H9 (cell line): ENCODE measurements at regions not wholly inside any gene's neighbourhood (a gene's known extent, or its start where the extent isn't known, plus 50 kb on each side); places are given as distances from the start of the nearest gene placed in this dataset.

Experiments used
- DNase-seq: peaks from one replicate; pipeline ENCODE4 v3.0.0-alpha.2; 2017
- H2AFZ ChIP-seq: one replicate; pipeline ENCODE4 v1.6.1; 2013; ENCODE audit warnings: mild to moderate bottlenecking, low read length, control low read depth, moderate library complexity
- H2AK5ac ChIP-seq: 2 replicates; pipeline ENCODE4 v1.6.1; 2013; ENCODE audit warnings: low read length, control low read depth, mixed read lengths; ENCODE audit not compliant: insufficient read length
- H2BK120ac ChIP-seq: one replicate; pipeline ENCODE4 v1.6.1; 2013; ENCODE audit warnings: low read depth, mild to moderate bottlenecking, low read length, control low read depth, inconsistent platforms; ENCODE audit not compliant: poor library complexity, severe bottlenecking
- H2BK12ac ChIP-seq: 2 replicates; pipeline ENCODE4 v1.6.1; 2013; ENCODE audit warnings: low read length, control low read depth, mixed read lengths, low read depth; ENCODE audit not compliant: insufficient read length
- H2BK15ac ChIP-seq: 2 replicates; pipeline ENCODE4 v1.6.1; 2013; ENCODE audit warnings: low read depth, low read length, control low read depth
- H2BK20ac ChIP-seq: one replicate; pipeline ENCODE4 v1.6.1; 2013; ENCODE audit warnings: low read depth, mild to moderate bottlenecking, low read length, control low read depth, inconsistent platforms; ENCODE audit not compliant: poor library complexity, severe bottlenecking
- H2BK5ac ChIP-seq: 2 replicates; pipeline ENCODE4 v1.6.1; 2013; ENCODE audit warnings: low read length, control low read depth, mixed read lengths; ENCODE audit not compliant: insufficient read length
- H3K14ac ChIP-seq: 2 replicates; pipeline ENCODE4 v1.6.1; 2013; ENCODE audit warnings: low read length, control low read depth; ENCODE audit not compliant: insufficient read depth
- H3K18ac ChIP-seq: 2 replicates; pipeline ENCODE4 v1.6.1; 2013; ENCODE audit warnings: low read depth, mild to moderate bottlenecking, mixed read lengths, low read length, control low read depth; ENCODE audit not compliant: insufficient read length
- H3K23ac ChIP-seq: 2 replicates; pipeline ENCODE4 v1.6.1; 2013; ENCODE audit warnings: low read length, control low read depth, mixed read lengths, low read depth; ENCODE audit not compliant: insufficient read length
- H3K23me2 ChIP-seq: 2 replicates; pipeline ENCODE4 v1.6.1; 2013; ENCODE audit warnings: low read depth, mild to moderate bottlenecking, mixed read lengths, low read length, control low read depth; ENCODE audit not compliant: insufficient read length, poor library complexity, severe bottlenecking
- H3K27ac ChIP-seq: 2 replicates; pipeline ENCODE4 v1.5.1; 2013; ENCODE audit warnings: low read length, control low read depth, mixed read lengths, low read depth; ENCODE audit not compliant: insufficient read length
- H3K27me3 ChIP-seq: 2 replicates; pipeline ENCODE4 v1.6.1; 2013; ENCODE audit warnings: low read length, control low read depth, inconsistent platforms; ENCODE audit not compliant: insufficient read depth
- H3K4ac ChIP-seq: 2 replicates; pipeline ENCODE4 v1.6.1; 2013; ENCODE audit warnings: low read depth, mild to moderate bottlenecking, control low read depth, inconsistent platforms, low read length, moderate library complexity
- H3K4me1 ChIP-seq: 2 replicates; pipeline ENCODE4 v1.6.1; 2013; ENCODE audit warnings: low read length, control low read depth, inconsistent platforms; ENCODE audit not compliant: insufficient read depth
- H3K4me2 ChIP-seq: 2 replicates; pipeline ENCODE4 v1.6.1; 2013; ENCODE audit warnings: low read length, control low read depth, mixed read lengths; ENCODE audit not compliant: insufficient read length, insufficient read depth
- H3K56ac ChIP-seq: 2 replicates; pipeline ENCODE4 v1.6.1; 2013; ENCODE audit warnings: low read depth, mild to moderate bottlenecking, mixed read lengths, low read length, control low read depth; ENCODE audit not compliant: insufficient read length
- H3K79me1 ChIP-seq: 2 replicates; pipeline ENCODE4 v1.6.1; 2013; ENCODE audit warnings: low read depth, mild to moderate bottlenecking, moderate library complexity, low read length, control low read depth, inconsistent platforms; ENCODE audit not compliant: insufficient read depth, poor library complexity, severe bottlenecking
- H3K79me2 ChIP-seq: 2 replicates; pipeline ENCODE4 v1.6.1; 2013; ENCODE audit warnings: low read length, control low read depth, inconsistent platforms; ENCODE audit not compliant: insufficient read depth
- H3K9ac ChIP-seq: 2 replicates; pipeline ENCODE4 v1.6.1; 2013; ENCODE audit warnings: low read length, control low read depth, mixed read lengths; ENCODE audit not compliant: insufficient read length; ENCODE audit errors: extremely low read depth
- H3K9me3 ChIP-seq: one replicate; pipeline ENCODE4 v1.6.1; 2013; ENCODE audit warnings: low read depth, low read length, inconsistent platforms; ENCODE audit not compliant: control insufficient read depth
- H3T11ph ChIP-seq: one replicate; pipeline ENCODE4 v1.6.1; 2013; ENCODE audit warnings: mild to moderate bottlenecking, low read length, control low read depth, inconsistent platforms
- H4K20me1 ChIP-seq: one replicate; pipeline ENCODE4 v1.6.1; 2013; ENCODE audit not compliant: control insufficient read depth, insufficient read length, insufficient read depth
- H4K5ac ChIP-seq: 2 replicates; pipeline ENCODE4 v1.6.1; 2013; ENCODE audit warnings: low read depth, mild to moderate bottlenecking, mixed read lengths, low read length, control low read depth; ENCODE audit not compliant: insufficient read length
- H4K8ac ChIP-seq: replicated peaks from 2 replicates; pipeline ENCODE4 v1.6.1; 2013; ENCODE audit warnings: low read length, control low read depth, mixed read lengths, low read depth; ENCODE audit not compliant: insufficient read length
- H4K91ac ChIP-seq: 2 replicates; pipeline ENCODE4 v1.6.1; 2013; ENCODE audit warnings: low read depth, mild to moderate bottlenecking, moderate library complexity, mixed read lengths, low read length, control low read depth; ENCODE audit not compliant: insufficient read length
- H3K27ac Mint-ChIP-seq, 3 experiments: 2 replicates in 2 of 3; 3 replicates in 1 of 3; pipeline ENCODE4 v1.8.0; 2020 to 2021; ENCODE audit warnings: mixed read lengths in 3 of 3, mild to moderate bottlenecking in 1 of 3, moderate library complexity in 1 of 3
- H3K27me3 Mint-ChIP-seq: 2 replicates; pipeline ENCODE4 v1.8.0; 2021; ENCODE audit warnings: low read depth, mild to moderate bottlenecking, moderate library complexity, mixed read lengths
- H3K36me3 Mint-ChIP-seq, 3 experiments: 2 replicates in 2 of 3; 3 replicates in 1 of 3; pipeline ENCODE4 v1.8.0; 2020 to 2021; ENCODE audit warnings: low read depth in 3 of 3, mixed read lengths in 3 of 3; ENCODE audit not compliant: insufficient read depth in 1 of 3
- H3K4me1 Mint-ChIP-seq, 2 experiments: 2 replicates each; pipeline ENCODE4 v1.8.0; 2020; ENCODE audit warnings: mixed read lengths in 2 of 2
- H3K4me3 Mint-ChIP-seq, 2 experiments: 2 replicates in 1 of 2; 3 replicates in 1 of 2; pipeline ENCODE4 v1.8.0; 2020 to 2021; ENCODE audit warnings: mild to moderate bottlenecking in 2 of 2, mixed read lengths in 2 of 2, moderate library complexity in 1 of 2
- H3K9me3 Mint-ChIP-seq, 2 experiments: 2 replicates in 1 of 2; 3 replicates in 1 of 2; pipeline ENCODE4 v1.8.0; 2020; ENCODE audit warnings: mild to moderate bottlenecking in 2 of 2, mixed read lengths in 2 of 2, moderate library complexity in 1 of 2
- WGBS: extraction: QIAGEN DNeasy Blood & Tissue Kit; methylation state at CpG from one replicate; pipeline ENCODE4 v1.1.7; 2013; ENCODE audit warnings: missing lambda C conversion rate, low lambda C conversion rate, mixed read lengths; ENCODE audit not compliant: insufficient read length; ENCODE audit errors: extremely low coverage; 5-methylcytosine and 5-hydroxymethylcytosine counted together
- TF ChIP-seq, protein P1 (sequence below): fragments of 200-600 bp; sonication (generic); conservative IDR thresholded peaks from 3 replicates; pipeline ENCODE4 v1.8.0; 2021; ENCODE audit warnings: antibody characterized with exemption, mild to moderate bottlenecking

DNA sequence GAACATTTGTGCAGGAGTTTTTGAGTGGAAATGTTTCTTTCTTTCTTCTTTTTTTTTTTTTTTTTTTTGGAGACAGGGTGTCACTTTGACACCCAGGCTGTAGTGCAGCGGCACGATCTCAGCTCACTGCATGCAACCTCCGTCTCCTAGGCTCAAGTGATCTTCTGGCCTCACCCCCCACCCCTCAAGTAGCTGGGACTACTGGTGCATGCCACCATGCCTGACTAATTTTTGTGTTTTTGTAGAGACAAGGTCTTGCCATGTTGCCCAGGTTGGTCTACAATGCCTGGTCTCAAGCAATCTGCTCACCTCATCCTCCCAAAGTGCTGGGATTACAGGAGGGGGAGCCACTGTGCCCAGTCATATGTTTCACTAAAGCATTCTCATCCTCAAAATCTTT lies 69.2 kb upstream of the BCAT1 start:
- Histone ChIP-seq H3K79me1 (no peaks in the 10 kb centered on the region), H4K20me1 (no peaks in the 10 kb centered on the region), H2BK120ac (no peak overlapping the region), H3K4me2 (no peak overlapping the region), H4K5ac (no peak overlapping the region), H3K4ac (no peak overlapping the region), H3K79me2 (no peaks in the 10 kb centered on the region), H3K9me3 (no peaks in the 10 kb centered on the region), H3K23ac (no peak overlapping the region), H2BK20ac (no peak overlapping the region), H2AFZ (no peak overlapping the region), H2BK5ac (no peak overlapping the region), H3K56ac (no peak overlapping the region), H2AK5ac (no peak overlapping the region), H3K18ac (no peak overlapping the region), H3T11ph (no peak overlapping the region), H3K4me1 (no peaks in the 10 kb centered on the region), H3K14ac (no peak overlapping the region), H3K9ac (no peak overlapping the region), H3K23me2 (no peaks in the 10 kb centered on the region), H2BK12ac (no peak overlapping the region), H2BK15ac (no peak overlapping the region), H4K91ac (no peak overlapping the region), H4K8ac (no peak overlapping the region), H3K27ac (no peak overlapping the region), H3K27me3 (no peaks in the 10 kb centered on the region)
- no CpG with 5 or more reads among the region's 3 CpGs for WGBS
- Mint-ChIP-seq H3K4me1 (no peaks in the 10 kb centered on the region), H3K27me3 (no peaks in the 10 kb centered on the region), H3K9me3 (peaks cover 0 to 5% of the 10 kb centered on the region in 2 experiments; a peak in 2 of 5 replicates), H3K4me3 (no peak overlapping the region), H3K27ac (no peak overlapping the region), H3K36me3 (no peaks in the 10 kb centered on the region; a peak in 2 of 7 replicates)
- TF ChIP-seq, protein P1, sequence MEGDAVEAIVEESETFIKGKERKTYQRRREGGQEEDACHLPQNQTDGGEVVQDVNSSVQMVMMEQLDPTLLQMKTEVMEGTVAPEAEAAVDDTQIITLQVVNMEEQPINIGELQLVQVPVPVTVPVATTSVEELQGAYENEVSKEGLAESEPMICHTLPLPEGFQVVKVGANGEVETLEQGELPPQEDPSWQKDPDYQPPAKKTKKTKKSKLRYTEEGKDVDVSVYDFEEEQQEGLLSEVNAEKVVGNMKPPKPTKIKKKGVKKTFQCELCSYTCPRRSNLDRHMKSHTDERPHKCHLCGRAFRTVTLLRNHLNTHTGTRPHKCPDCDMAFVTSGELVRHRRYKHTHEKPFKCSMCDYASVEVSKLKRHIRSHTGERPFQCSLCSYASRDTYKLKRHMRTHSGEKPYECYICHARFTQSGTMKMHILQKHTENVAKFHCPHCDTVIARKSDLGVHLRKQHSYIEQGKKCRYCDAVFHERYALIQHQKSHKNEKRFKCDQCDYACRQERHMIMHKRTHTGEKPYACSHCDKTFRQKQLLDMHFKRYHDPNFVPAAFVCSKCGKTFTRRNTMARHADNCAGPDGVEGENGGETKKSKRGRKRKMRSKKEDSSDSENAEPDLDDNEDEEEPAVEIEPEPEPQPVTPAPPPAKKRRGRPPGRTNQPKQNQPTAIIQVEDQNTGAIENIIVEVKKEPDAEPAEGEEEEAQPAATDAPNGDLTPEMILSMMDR: no peak
- no peak for DNase-seq
